ENCODE measurements at regions not wholly inside any gene's neighbourhood (a gene's known extent, or its start where the extent isn't known, plus 50 kb on each side); places are given as distances from the start of the nearest gene placed in this dataset.

DNA sequence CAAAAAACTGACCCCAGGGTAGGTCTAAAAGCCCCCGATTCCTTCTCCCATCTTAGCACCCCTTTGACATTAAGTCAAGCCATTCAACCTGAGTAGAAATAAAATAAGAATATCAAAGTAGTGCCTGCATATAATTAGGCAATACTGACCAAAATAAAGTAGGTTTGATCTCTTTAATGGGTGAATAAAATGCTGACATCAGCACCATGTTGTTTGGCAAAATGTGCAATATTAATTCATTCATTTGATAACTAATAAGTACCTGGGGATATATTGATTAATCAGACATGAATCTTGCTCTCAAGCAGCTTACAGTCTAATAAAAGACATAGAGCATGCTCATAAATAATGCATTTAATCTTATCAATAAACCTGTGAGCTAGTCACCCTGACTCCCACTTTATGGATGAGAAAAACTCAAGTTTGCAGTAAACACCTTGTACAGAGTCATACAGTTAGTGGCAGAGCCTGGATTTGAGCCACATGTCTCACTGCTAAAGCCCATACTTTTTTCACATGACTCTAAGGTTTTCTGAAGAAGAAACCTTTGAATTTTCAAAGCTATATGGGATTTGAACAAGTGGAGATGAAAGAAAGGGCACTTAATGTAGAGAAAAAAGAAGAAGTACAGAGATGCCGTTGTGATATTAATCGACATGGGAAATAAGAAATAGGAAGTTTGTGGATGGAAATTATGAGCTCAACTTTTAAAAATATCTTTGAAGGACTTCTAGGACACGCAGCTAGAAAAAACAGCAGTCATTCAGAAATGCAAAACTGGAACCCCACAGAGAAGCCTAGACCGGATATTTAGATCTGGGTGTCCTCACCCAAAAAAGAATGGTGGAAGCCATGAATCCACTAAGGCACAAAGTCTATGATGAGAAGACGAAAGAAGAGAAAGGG lies 183.9 kb downstream of the TOMM20 start:
- Histone ChIP-seq H3K9me3 (ENCODE audit: control insufficient read depth, insufficient read depth, low read length) (peaks cover 12% of the 10 kb centered on the region), H3K36me3 (ENCODE audit: insufficient read depth, low read length) (no peaks in the 10 kb centered on the region; the same call in 1 of the 2 replicates), H3K4me1 (ENCODE audit: insufficient read depth, low read length) (peaks cover 6% of the 10 kb centered on the region; the same call in 1 of the 2 replicates), H3K9ac (ENCODE audit: low read depth, low read length) (no peak overlapping the region)

DNA sequence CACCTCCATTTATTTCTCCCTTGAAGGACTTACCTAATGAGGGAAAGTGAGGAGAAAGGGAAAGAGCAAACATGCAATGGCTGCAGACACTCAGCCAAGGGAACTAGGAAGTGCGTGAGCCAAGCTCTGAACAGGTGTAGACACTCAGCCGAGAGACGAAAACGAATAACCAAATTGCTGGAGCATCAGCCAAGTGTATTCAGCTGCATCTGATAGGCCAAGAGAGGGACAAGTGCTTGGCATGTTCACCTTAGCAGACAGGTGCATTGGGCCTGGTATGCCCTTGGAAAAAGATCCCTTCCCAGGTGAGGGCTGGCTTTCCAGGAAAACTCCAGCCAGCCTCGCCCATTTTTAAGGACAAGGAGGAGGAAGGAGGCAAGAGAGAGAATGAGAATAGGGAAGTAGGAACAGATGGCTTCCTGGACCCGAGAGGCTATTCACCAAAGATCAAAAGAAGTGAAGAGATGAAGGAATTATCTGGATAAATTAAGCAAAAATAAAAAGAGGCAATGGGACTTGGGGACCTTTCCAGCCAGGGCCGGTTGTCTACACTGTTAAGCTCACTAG lies 184.7 kb downstream of the TOMM20 start:
- H3K36me3 ChIP-seq (ENCODE audit: insufficient read depth, low read length), result no peaks in the 10 kb centered on the region; the same call in 1 of the 2 replicates
- H3K9ac ChIP-seq (ENCODE audit: low read depth, low read length), result no peak overlapping the region
- H3K4me1 ChIP-seq (ENCODE audit: insufficient read depth, low read length), result peaks cover 6% of the 10 kb centered on the region; the same call in 1 of the 2 replicates
- peaks cover 6% of the 10 kb centered on the region for H3K9me3 ChIP-seq (ENCODE audit: control insufficient read depth, insufficient read depth, low read length)

DNA sequence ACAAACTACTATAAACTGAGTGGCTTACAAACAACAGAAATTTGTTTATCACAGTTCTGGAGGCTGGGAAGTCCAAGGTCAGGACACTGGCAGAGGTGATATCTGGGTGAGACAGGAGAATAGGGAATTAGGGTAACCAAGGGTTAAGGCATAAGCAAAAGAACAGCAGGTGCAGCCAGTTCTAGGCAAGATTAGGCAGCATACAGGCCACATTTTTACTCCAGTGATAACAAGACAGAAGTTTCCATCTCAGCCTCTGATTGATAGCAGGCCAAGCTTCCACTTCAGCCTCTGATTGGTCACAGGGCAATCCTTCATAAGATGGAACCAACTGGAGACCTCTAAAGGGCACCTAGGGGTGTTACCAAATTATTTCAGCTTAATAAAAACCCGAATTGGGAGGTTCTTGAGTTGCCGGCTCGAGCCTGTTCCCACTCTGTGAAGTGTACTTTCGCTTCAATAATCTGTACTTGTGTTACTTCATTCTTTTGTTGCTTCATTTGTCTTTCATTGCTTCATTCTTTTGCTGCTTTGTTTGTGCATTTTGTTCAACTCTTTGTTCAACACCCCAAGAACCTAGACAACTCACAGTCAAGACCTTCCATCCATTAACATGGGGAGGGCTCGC lies 185.6 kb downstream of the TOMM20 start:
- Histone ChIP-seq H3K4me1 (ENCODE audit: insufficient read depth, low read length) (peaks cover 6% of the 10 kb centered on the region; the same call in 1 of the 2 replicates), H3K9me3 (ENCODE audit: control insufficient read depth, insufficient read depth, low read length) (peaks cover 6% of the 10 kb centered on the region), H3K36me3 (ENCODE audit: insufficient read depth, low read length) (no peaks in the 10 kb centered on the region; the same call in 1 of the 2 replicates), H3K9ac (ENCODE audit: low read depth, low read length) (no peak overlapping the region)

DNA sequence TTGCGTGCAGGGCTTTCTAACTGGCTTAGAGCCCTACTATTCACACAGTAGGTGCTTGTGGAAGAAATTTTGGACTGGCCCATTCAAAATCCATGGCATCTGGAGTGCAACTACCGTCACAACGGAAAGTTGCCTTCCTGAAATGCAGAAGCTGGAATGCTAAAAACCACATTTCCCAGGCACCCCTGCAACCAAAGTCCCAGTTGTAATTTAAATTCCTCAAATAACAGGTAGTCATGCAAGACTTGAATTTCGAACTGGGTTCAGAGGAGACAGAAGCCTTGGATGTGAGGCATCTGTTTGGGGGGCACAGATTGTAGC lies 186.7 kb downstream of the TOMM20 start:
- H3K4me1 ChIP-seq (ENCODE audit: insufficient read depth, low read length), result peaks cover 6% of the 10 kb centered on the region; the same call in 1 of the 2 replicates
- H3K9me3 ChIP-seq (ENCODE audit: control insufficient read depth, insufficient read depth, low read length), result peaks cover 6% of the 10 kb centered on the region
- H3K36me3 ChIP-seq (ENCODE audit: insufficient read depth, low read length), result no peaks in the 10 kb centered on the region; the same call in 1 of the 2 replicates
- H3K9ac ChIP-seq (ENCODE audit: low read depth, low read length), result no peak overlapping the region

- no peaks in the 10 kb centered on the region; the same call in 1 of the 2 replicates for H3K36me3 ChIP-seq (ENCODE audit: insufficient read depth, low read length)
- peaks cover 6% of the 10 kb centered on the region; the same call in 1 of the 2 replicates for H3K4me1 ChIP-seq (ENCODE audit: insufficient read depth, low read length)
Measured at GRCh38 chr1:234941321-234942011, 187.2 kb downstream of the TOMM20 start.

DNA sequence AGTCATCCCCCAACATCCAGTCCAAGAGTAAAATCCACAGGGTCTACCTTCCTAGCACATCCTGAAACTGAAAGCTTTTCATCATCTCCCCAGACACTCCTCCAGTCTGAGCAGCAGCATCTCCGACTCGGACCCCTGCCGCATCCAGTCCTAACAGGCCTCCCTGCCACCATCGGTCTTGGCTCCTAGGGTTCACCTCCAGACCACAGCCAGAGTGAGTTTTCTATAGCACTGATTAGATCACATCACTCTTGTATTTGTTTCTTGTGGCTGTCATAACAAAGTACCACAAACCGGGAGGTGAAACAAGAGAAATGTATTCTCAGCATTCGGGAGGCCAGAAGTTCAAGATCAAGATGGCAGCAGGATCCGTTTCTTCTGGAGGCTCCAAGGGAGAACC lies 187.8 kb downstream of the TOMM20 start:
- H3K4me1 ChIP-seq (ENCODE audit: insufficient read depth, low read length), result peaks cover 6% of the 10 kb centered on the region; the same call in 1 of the 2 replicates

More at GRCh38 chr1:234941321-234942011, 187.2 kb downstream of the TOMM20 start:
- Histone ChIP-seq H3K9me3 (ENCODE audit: control insufficient read depth, insufficient read depth, low read length) (peaks cover 6% of the 10 kb centered on the region), H3K9ac (ENCODE audit: low read depth, low read length) (no peak overlapping the region)

DNA sequence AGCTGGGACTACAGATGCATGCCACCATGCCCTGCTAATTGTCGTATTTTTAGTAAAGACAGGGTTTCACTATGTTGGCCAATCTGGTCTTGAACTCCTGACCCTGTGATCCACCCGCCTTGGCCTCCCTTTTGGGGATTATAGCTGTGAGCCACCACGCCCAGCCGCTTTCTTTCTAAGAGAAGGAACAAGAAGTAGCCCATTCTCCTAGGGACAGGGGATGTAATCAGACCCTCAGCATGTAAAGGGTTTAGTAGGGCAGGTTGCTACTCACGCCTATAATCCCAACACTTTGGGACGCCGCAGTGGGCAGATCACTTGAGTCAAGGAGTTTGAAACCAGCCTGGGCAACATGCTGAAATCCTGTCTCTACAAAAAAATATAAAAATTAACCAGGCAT lies 189.7 kb downstream of the TOMM20 start:
- peaks cover 6% of the 10 kb centered on the region for H3K9me3 ChIP-seq (ENCODE audit: control insufficient read depth, insufficient read depth, low read length)
- H3K36me3 ChIP-seq (ENCODE audit: insufficient read depth, low read length), result no peaks in the 10 kb centered on the region; the same call in 1 of the 2 replicates
- H3K9ac ChIP-seq (ENCODE audit: low read depth, low read length), result no peak overlapping the region
- H3K4me1 ChIP-seq (ENCODE audit: insufficient read depth, low read length), result peaks cover 6% of the 10 kb centered on the region; the same call in 1 of the 2 replicates

More for the DNA sequence above, 187.8 kb downstream of the TOMM20 start:
- Histone ChIP-seq H3K9me3 (ENCODE audit: control insufficient read depth, insufficient read depth, low read length) (peaks cover 6% of the 10 kb centered on the region), H3K9ac (ENCODE audit: low read depth, low read length) (no peak overlapping the region), H3K36me3 (ENCODE audit: insufficient read depth, low read length) (no peaks in the 10 kb centered on the region; the same call in 1 of the 2 replicates)

- Histone ChIP-seq H3K9ac (ENCODE audit: low read depth, low read length) (no peak overlapping the region), H3K4me1 (ENCODE audit: insufficient read depth, low read length) (peaks cover 6% of the 10 kb centered on the region; the same call in 1 of the 2 replicates), H3K36me3 (ENCODE audit: insufficient read depth, low read length) (no peaks in the 10 kb centered on the region; the same call in 1 of the 2 replicates), H3K9me3 (ENCODE audit: control insufficient read depth, insufficient read depth, low read length) (peaks cover 4% of the 10 kb centered on the region)
Measured at GRCh38 chr1:234938135-234938534, 190.5 kb downstream of the TOMM20 start.

DNA sequence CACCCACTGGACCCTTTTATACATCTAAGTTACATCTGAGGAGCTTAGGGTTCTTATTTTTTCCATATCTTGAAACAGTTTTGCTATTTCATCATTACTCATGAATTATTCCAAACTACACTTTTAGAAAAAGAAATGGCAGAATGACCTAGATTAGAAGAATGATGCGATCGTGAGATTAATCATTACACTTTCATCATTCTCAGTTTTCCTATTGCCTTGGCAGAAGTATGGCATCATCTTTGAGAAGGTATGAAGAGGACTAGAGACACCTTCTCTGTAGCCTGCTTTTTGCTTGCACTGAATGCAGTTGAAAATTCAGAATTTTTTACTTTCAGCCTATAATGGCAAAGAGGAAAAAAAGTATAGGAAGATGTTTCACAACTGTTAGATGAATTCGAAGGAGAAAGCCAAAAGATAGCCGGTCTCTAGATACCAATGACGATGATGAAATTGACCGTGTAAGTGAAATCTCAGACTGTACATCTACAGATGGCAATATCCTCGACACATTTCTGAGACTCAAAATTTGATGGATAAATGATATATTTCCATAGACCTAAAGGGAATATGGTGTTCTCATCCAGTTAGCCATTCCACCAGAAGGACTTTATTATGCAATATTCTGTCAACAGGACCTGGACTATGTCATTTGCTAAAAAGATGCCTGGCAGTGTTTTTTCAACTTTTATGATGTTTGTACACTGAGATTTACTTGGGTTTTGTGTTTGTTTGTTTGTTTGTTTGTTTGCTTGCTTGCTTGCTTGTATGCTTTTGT lies 191.8 kb downstream of the TOMM20 start:
- H3K9me3 ChIP-seq (ENCODE audit: control insufficient read depth, insufficient read depth, low read length), result no peaks in the 10 kb centered on the region
- peaks cover 7% of the 10 kb centered on the region; the same call in 1 of the 2 replicates for H3K4me1 ChIP-seq (ENCODE audit: insufficient read depth, low read length)
- H3K9ac ChIP-seq (ENCODE audit: low read depth, low read length), result no peak overlapping the region
- no peaks in the 10 kb centered on the region for H3K36me3 ChIP-seq (ENCODE audit: insufficient read depth, low read length)

GRCh38 chr1:234934611-234935033 lies 194.0 kb downstream of the TOMM20 start:
- no peak overlapping the region for H3K9ac ChIP-seq (ENCODE audit: low read depth, low read length)
- no peaks in the 10 kb centered on the region for H3K36me3 ChIP-seq (ENCODE audit: insufficient read depth, low read length)
- H3K9me3 ChIP-seq (ENCODE audit: control insufficient read depth, insufficient read depth, low read length), result no peaks in the 10 kb centered on the region
- peaks cover 4% of the 10 kb centered on the region; the same call in 1 of the 2 replicates for H3K4me1 ChIP-seq (ENCODE audit: insufficient read depth, low read length)

GRCh38 chr1:234933475-234933874 lies 195.2 kb downstream of the TOMM20 start:
- no peak overlapping the region for H3K9ac ChIP-seq (ENCODE audit: low read depth, low read length)
- H3K9me3 ChIP-seq (ENCODE audit: control insufficient read depth, insufficient read depth, low read length), result no peaks in the 10 kb centered on the region
- H3K4me1 ChIP-seq (ENCODE audit: insufficient read depth, low read length), result peaks cover 12% of the 10 kb centered on the region; the same call in 1 of the 2 replicates
- no peaks in the 10 kb centered on the region for H3K36me3 ChIP-seq (ENCODE audit: insufficient read depth, low read length)

DNA sequence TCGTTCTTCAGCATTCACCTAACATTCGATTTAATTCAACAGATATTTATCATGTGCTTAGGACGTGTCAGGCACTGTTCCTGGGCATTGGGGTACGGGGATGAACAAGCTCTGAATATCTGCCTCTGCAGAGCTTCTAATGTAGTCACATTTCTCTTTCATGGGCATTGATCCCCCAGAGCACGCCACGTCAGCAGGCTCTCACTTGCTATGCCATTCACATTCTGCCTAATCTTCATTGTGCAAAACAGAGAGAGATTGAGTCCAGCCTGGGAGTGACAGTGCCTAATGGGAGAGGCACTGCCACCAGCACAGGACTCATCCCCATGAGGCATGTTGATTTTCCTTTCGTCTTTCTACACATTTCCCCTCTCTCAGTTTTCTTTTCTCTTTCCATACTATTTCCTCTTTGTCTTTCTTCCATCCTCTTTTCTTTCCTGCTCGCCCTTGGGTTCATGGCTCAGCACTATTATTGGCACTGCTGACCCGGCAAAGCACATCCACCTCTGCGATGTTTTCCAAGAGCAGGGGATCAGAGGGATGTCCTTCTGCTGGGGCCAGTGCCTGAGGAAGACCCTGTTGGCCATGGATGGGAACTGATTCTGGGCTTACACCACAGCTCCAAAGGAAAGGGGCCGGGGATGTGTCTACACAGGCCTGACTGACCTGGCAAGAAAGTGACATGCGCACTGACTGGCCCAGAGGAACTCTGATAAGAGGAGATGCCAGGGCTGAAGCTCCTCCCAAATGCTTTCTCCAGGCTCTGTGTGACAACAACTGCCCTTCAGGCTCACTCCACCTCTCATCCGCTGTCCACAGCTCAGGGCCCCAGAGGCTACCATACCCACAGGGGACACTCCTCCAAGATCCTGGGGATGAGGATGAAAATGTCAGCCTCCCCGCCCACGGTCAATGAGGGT lies 195.9 kb downstream of the TOMM20 start:
- Histone ChIP-seq H3K36me3 (ENCODE audit: insufficient read depth, low read length) (no peaks in the 10 kb centered on the region), H3K9me3 (ENCODE audit: control insufficient read depth, insufficient read depth, low read length) (no peaks in the 10 kb centered on the region), H3K9ac (ENCODE audit: low read depth, low read length) (no peak overlapping the region), H3K4me1 (ENCODE audit: insufficient read depth, low read length) (peaks cover 19% of the 10 kb centered on the region; the same call in 1 of the 2 replicates)
